Naive thymus-derived CD4-positive, alpha-beta T cell (primary cell): ENCODE measurements at regions not wholly inside any gene's neighbourhood (a gene's known extent, or its start where the extent isn't known, plus 50 kb on each side); places are given as distances from the start of the nearest gene placed in this dataset.
A peak's percentile ranks its signal among the peaks of the same experiment; 100 is the strongest.

Experiments
- ATAC-seq: fragments of 150-1000 bp; cut with Tn5 transposase; 2 replicates; pipeline ENCODE4 v1.10.0; 2021; ENCODE audit warnings: mild to moderate bottlenecking, moderate library complexity
- CTCF ChIA-PET: fragments of 350-600 bp; sonication (Branson Sonifier 250); formaldehyde crosslinking; loops from one replicate; lab custom pipeline; 2021; ENCODE audit warnings: antibody characterized with exemption; lab: Charles Lee
- POLR2A ChIA-PET: fragments of 350-600 bp; sonication (Branson Sonifier 250); formaldehyde crosslinking; loops from one replicate; lab custom pipeline; 2021; ENCODE audit warnings: antibody characterized with exemption, inconsistent platforms; lab: Charles Lee
- DNase-seq, 9 donors: peaks; one replicate each; pipeline versions ENCODE4 v3.0.0 to v3.0.0-alpha.2; 2020 to 2022; ENCODE audit warnings: mixed read lengths in 1 of 9
- H3K27ac ChIP-seq: one replicate; pipeline ENCODE4 v1.7.0; 2013; ENCODE audit warnings: mild to moderate bottlenecking, low read depth, low read length, moderate library complexity
- H3K27me3 ChIP-seq, 2 donors: one replicate each; pipeline ENCODE4 v1.7.0; 2013; ENCODE audit warnings: low read length in 2 of 2, mild to moderate bottlenecking in 2 of 2, moderate library complexity in 2 of 2; ENCODE audit not compliant: control insufficient read depth in 2 of 2, insufficient read depth in 2 of 2
- H3K36me3 ChIP-seq, 3 experiments: 1 replicate in 2 of 3; 2 replicates in 1 of 3; pipeline ENCODE4 v1.7.0; 2013; ENCODE audit warnings: low read length in 3 of 3, mild to moderate bottlenecking in 3 of 3, moderate library complexity in 1 of 3; ENCODE audit not compliant: insufficient read depth in 3 of 3, control insufficient read depth in 2 of 3
- H3K4me1 ChIP-seq, 2 donors: one replicate each; pipeline ENCODE4 v1.7.0; 2013; ENCODE audit warnings: low read length in 2 of 2, mild to moderate bottlenecking in 2 of 2, moderate library complexity in 1 of 2; ENCODE audit not compliant: control insufficient read depth in 2 of 2, insufficient read depth in 2 of 2
- H3K4me3 ChIP-seq: 2 replicates; pipeline ENCODE4 v1.7.0; 2013; ENCODE audit warnings: mild to moderate bottlenecking, low read length
- H3K9me3 ChIP-seq, 3 experiments: 1 replicate in 2 of 3; 2 replicates in 1 of 3; pipeline ENCODE4 v1.7.0; 2013; ENCODE audit warnings: low read length in 3 of 3; ENCODE audit not compliant: control insufficient read depth in 2 of 3
- H3K27ac Mint-ChIP-seq, 9 donors: one replicate each; pipeline ENCODE4 v1.8.0; 2020 to 2022; ENCODE audit warnings: mixed read lengths in 9 of 9, mild to moderate bottlenecking in 8 of 9, moderate library complexity in 5 of 9, inconsistent platforms in 2 of 9
- H3K27me3 Mint-ChIP-seq, 5 donors: one replicate each; pipeline ENCODE4 v1.8.0; 2021 to 2022; ENCODE audit warnings: mixed read lengths in 5 of 5, mild to moderate bottlenecking in 1 of 5
- H3K36me3 Mint-ChIP-seq, 5 donors: one replicate each; pipeline ENCODE4 v1.8.0; 2020 to 2022; ENCODE audit warnings: mixed read lengths in 5 of 5, mild to moderate bottlenecking in 3 of 5, inconsistent platforms in 1 of 5
- H3K4me1 Mint-ChIP-seq, 7 donors: one replicate each; pipeline ENCODE4 v1.8.0; 2020 to 2022; ENCODE audit warnings: mixed read lengths in 7 of 7, mild to moderate bottlenecking in 3 of 7, inconsistent platforms in 1 of 7
- H3K4me3 Mint-ChIP-seq, 10 donors: one replicate each; pipeline ENCODE4 v1.8.0; 2020 to 2022; ENCODE audit warnings: mild to moderate bottlenecking in 10 of 10, mixed read lengths in 10 of 10, moderate library complexity in 6 of 10, inconsistent platforms in 2 of 10
- H3K9me3 Mint-ChIP-seq, 11 donors: one replicate each; pipeline ENCODE4 v1.8.0; 2020 to 2022; ENCODE audit warnings: mixed read lengths in 11 of 11, mild to moderate bottlenecking in 4 of 11, inconsistent platforms in 1 of 11, moderate library complexity in 1 of 11
- intact Hi-C, 2 donors: fragments of 100-400 bp; cut with micrococcal nuclease; formaldehyde crosslinking; loops; one replicate each; pipeline ENCODE4 v1.15.1; 2023

- Histone ChIP-seq H3K36me3 (peaks cover 0 to 4% (median 0%) of the 10 kb centered on the region in 3 experiments), H3K4me1 (peaks cover 12% of the 10 kb centered on the region in 2 donors), H3K27me3 (no peaks in the 10 kb centered on the region), H3K27ac (peak overlapping the region; percentile 91), H3K9me3 (no peaks in the 10 kb centered on the region), H3K4me3 (peak overlapping the region; percentile 92)
- Mint-ChIP-seq H3K36me3 (peaks cover 0 to 8% (median 0%) of the 10 kb centered on the region in 5 donors), H3K9me3 (peaks cover 0 to 31% (median 0%) of the 10 kb centered on the region in 11 donors), H3K27ac (peak overlapping the region; percentile 96 to 100 (median 98)), H3K27me3 (peaks cover 0 to 17% (median 0%) of the 10 kb centered on the region in 5 donors), H3K4me1 (peaks cover 20 to 59% (median 37%) of the 10 kb centered on the region in 7 donors), H3K4me3 (peak overlapping the region; percentile 85 to 99 (median 96))
- peak; percentile 8 for ATAC-seq
- ChIA-PET CTCF (interaction anchor here (0.6 to 4.2 kb wide), 14 partner anchors 9 to 1693 kb away, joined by 3 to 32 read pairs (median 5); a partner anchor contains a TSS), POLR2A (interaction anchor here (0.7 to 43.4 kb wide), 47 partner anchors 0 to 1694 kb away, joined by 3 to 3606 read pairs (median 11); partner anchors contain the start of genes HFE and HMGN4)
- intact Hi-C loops: loop anchor here (1.0 to 10.0 kb wide), 17 partner anchors 16 to 1692 kb away; a partner anchor contains a TSS
- peak in 2 of 9 donors; percentile 52 to 69 for DNase-seq
Measured at GRCh38 chr6:26199773-26200764, 112.8 kb downstream of the HFE start.

GRCh38 chr6:26200918-26201721, 113.9 kb downstream of the HFE start:
- DNase-seq (no peak), ATAC-seq (no peak)
- Histone ChIP-seq H3K27ac (no peak overlapping the region), H3K9me3 (no peaks in the 10 kb centered on the region), H3K4me1 (peaks cover 12 to 19% of the 10 kb centered on the region in 2 donors), H3K27me3 (no peaks in the 10 kb centered on the region), H3K36me3 (peaks cover 0 to 4% (median 0%) of the 10 kb centered on the region in 3 experiments), H3K4me3 (no peak overlapping the region)
- intact Hi-C loops: no loop called here
- CTCF ChIA-PET: interaction anchor here (0.6 kb wide), 1 partner anchor 12 kb away, joined by 3 read pairs; no protein-coding TSS in a partner anchor
- peaks cover 0 to 3% (median 0%) of the 10 kb centered on the region in 5 donors for H3K36me3 Mint-ChIP-seq
- H3K4me1 Mint-ChIP-seq: peaks cover 13 to 51% (median 29%) of the 10 kb centered on the region in 7 donors
- peaks cover 0 to 13% (median 0%) of the 10 kb centered on the region in 5 donors for H3K27me3 Mint-ChIP-seq
- peak overlapping the region in 6 of 10 donors; percentile 6 to 74 (median 42) for H3K4me3 Mint-ChIP-seq
- H3K27ac Mint-ChIP-seq: peak overlapping the region in 8 of 9 donors; percentile 41 to 82 (median 70)
- H3K9me3 Mint-ChIP-seq: peaks cover 0 to 28% (median 0%) of the 10 kb centered on the region in 11 donors
- POLR2A ChIA-PET: interaction anchor here (0.6 to 43.4 kb wide), 14 partner anchors 1 to 1691 kb away, joined by 3 to 3606 read pairs (median 256); partner anchors contain the start of gene HFE

- no peak for ATAC-seq
Measured at GRCh38 chr6:26202201-26202611, 115.0 kb downstream of the HFE start.

GRCh38 chr6:26202811-26203583, 115.8 kb downstream of the HFE start:
- intact Hi-C loops: no loop called here
- Mint-ChIP-seq H3K4me1 (peaks cover 12 to 47% (median 29%) of the 10 kb centered on the region in 7 donors), H3K27ac (peak overlapping the region in 7 of 9 donors; percentile 41 to 87 (median 84))

More at GRCh38 chr6:26202201-26202611, 115.0 kb downstream of the HFE start:
- H3K9me3 ChIP-seq: no peaks in the 10 kb centered on the region
- peaks cover 20 to 23% of the 10 kb centered on the region in 2 donors for H3K4me1 ChIP-seq
- Mint-ChIP-seq H3K36me3 (peaks cover 0 to 2% (median 0%) of the 10 kb centered on the region in 5 donors), H3K27me3 (peaks cover 0 to 13% (median 0%) of the 10 kb centered on the region in 5 donors), H3K9me3 (peaks cover 0 to 17% (median 0%) of the 10 kb centered on the region in 11 donors), H3K27ac (peak overlapping the region in 2 of 9 donors; percentile 16 to 47), H3K4me3 (no peak overlapping the region), H3K4me1 (peaks cover 13 to 49% (median 29%) of the 10 kb centered on the region in 7 donors)
- no peak overlapping the region for H3K27ac ChIP-seq
- H3K4me3 ChIP-seq: no peak overlapping the region
- no peak for DNase-seq
- peaks cover 0 to 4% (median 0%) of the 10 kb centered on the region in 3 experiments for H3K36me3 ChIP-seq
- ChIA-PET CTCF (no interaction called here), POLR2A (interaction anchor here (6.6 to 43.4 kb wide), 9 partner anchors 2 to 1634 kb away, joined by 114 to 3606 read pairs (median 370); a partner anchor contains a TSS)
- intact Hi-C loops: no loop called here
- H3K27me3 ChIP-seq: no peaks in the 10 kb centered on the region

GRCh38 chr6:26204332-26205160, 117.3 kb downstream of the HFE start:
- POLR2A ChIA-PET: interaction anchor here (0.6 to 43.4 kb wide), 54 partner anchors 4 to 1690 kb away, joined by 3 to 3606 read pairs (median 5); a partner anchor contains a TSS
- intact Hi-C loops: loop anchor here (1.0 to 2.0 kb wide), 14 partner anchors 7 to 928 kb away; a partner anchor contains a TSS
- Mint-ChIP-seq H3K36me3 (no peaks in the 10 kb centered on the region), H3K9me3 (peaks cover 0 to 10% (median 0%) of the 10 kb centered on the region in 11 donors), H3K4me1 (peaks cover 9 to 36% (median 26%) of the 10 kb centered on the region in 7 donors), H3K27me3 (peaks cover 0 to 5% (median 0%) of the 10 kb centered on the region in 5 donors), H3K4me3 (no peak overlapping the region), H3K27ac (no peak overlapping the region)
- no peaks in the 10 kb centered on the region for H3K27me3 ChIP-seq
- ATAC-seq (peak; percentile 72), DNase-seq (peak; percentile 67 to 95 (median 89))
- CTCF ChIA-PET: interaction anchor here (0.8 to 1.8 kb wide), 7 partner anchors 10 to 46 kb away, joined by 3 to 12 read pairs (median 5); a partner anchor contains a TSS
- peak overlapping the region; percentile 77 for H3K4me3 ChIP-seq
- H3K9me3 ChIP-seq: no peaks in the 10 kb centered on the region
- H3K4me1 ChIP-seq: peaks cover 20 to 23% of the 10 kb centered on the region in 2 donors
- peak overlapping the region; percentile 90 for H3K27ac ChIP-seq
- H3K36me3 ChIP-seq: no peaks in the 10 kb centered on the region

More at GRCh38 chr6:26202811-26203583, 115.8 kb downstream of the HFE start:
- Histone ChIP-seq H3K4me1 (peaks cover 20 to 23% of the 10 kb centered on the region in 2 donors), H3K27ac (no peak overlapping the region), H3K4me3 (no peak overlapping the region), H3K9me3 (no peaks in the 10 kb centered on the region), H3K36me3 (peaks cover 0 to 4% (median 0%) of the 10 kb centered on the region in 3 experiments), H3K27me3 (no peaks in the 10 kb centered on the region)
- peaks cover 0 to 15% (median 0%) of the 10 kb centered on the region in 11 donors for H3K9me3 Mint-ChIP-seq
- POLR2A ChIA-PET: interaction anchor here (0.9 to 43.4 kb wide), 15 partner anchors 3 to 1669 kb away, joined by 3 to 3606 read pairs (median 29); a partner anchor contains a TSS
- CTCF ChIA-PET: interaction anchor here (1.3 kb wide), 1 partner anchor 15 kb away, joined by 5 read pairs; a partner anchor contains a TSS
- ATAC-seq (no peak), DNase-seq (no peak)
- peak overlapping the region; percentile 44 to 75 (median 58) for H3K4me3 Mint-ChIP-seq
- peaks cover 0 to 13% (median 0%) of the 10 kb centered on the region in 5 donors for H3K27me3 Mint-ChIP-seq
- H3K36me3 Mint-ChIP-seq: peaks cover 0 to 2% (median 0%) of the 10 kb centered on the region in 5 donors
